Muscle layer of colon (tissue), 2 donors: ENCODE measurements at regions not wholly inside any gene's neighbourhood (a gene's known extent, or its start where the extent isn't known, plus 50 kb on each side); places are given as distances from the start of the nearest gene placed in this dataset.

Experiments used
- H3K27ac ChIP-seq: one replicate; pipeline ENCODE4 v1.7.0; 2013; ENCODE audit warnings: low read depth, mild to moderate bottlenecking, low read length, moderate library complexity
- H3K27me3 ChIP-seq, 2 donors: one replicate each; pipeline ENCODE4 v1.7.0; 2013; ENCODE audit warnings: low read length in 2 of 2, mild to moderate bottlenecking in 2 of 2; ENCODE audit not compliant: insufficient read depth in 2 of 2, control insufficient read depth in 1 of 2
- H3K36me3 ChIP-seq: one replicate; pipeline ENCODE4 v1.7.0; 2013; ENCODE audit warnings: mild to moderate bottlenecking, low read length; ENCODE audit not compliant: insufficient read depth
- H3K4me1 ChIP-seq: one replicate; pipeline ENCODE4 v1.7.0; 2013; ENCODE audit warnings: mild to moderate bottlenecking, low read length; ENCODE audit not compliant: insufficient read depth
- H3K4me3 ChIP-seq, 2 donors: one replicate each; pipeline ENCODE4 v1.7.0; 2013; ENCODE audit warnings: low read length in 2 of 2, low read depth in 1 of 2, mild to moderate bottlenecking in 1 of 2, moderate library complexity in 1 of 2
- H3K9ac ChIP-seq: one replicate; pipeline ENCODE4 v1.7.0; 2013; ENCODE audit warnings: low read length
- H3K9me3 ChIP-seq: one replicate; pipeline ENCODE4 v1.7.0; 2013; ENCODE audit warnings: mild to moderate bottlenecking, low read length
- donor health status: abdominal sarcoma.
- donor health status: Adenocarcinoma of cecum.

GRCh38 chr2:226122041-226122440 is 677.6 kb downstream of the IRS1 start:
- H3K9me3 ChIP-seq: no peaks in the 10 kb centered on the region
- peaks cover 9% of the 10 kb centered on the region for H3K4me1 ChIP-seq
- H3K36me3 ChIP-seq: no peaks in the 10 kb centered on the region
- H3K27ac ChIP-seq: no peak overlapping the region
- H3K27me3 ChIP-seq: no peaks in the 10 kb centered on the region
- H3K4me3 ChIP-seq: no peak overlapping the region
- H3K9ac ChIP-seq: no peak overlapping the region

GRCh38 chr2:226121046-226121738 is 678.4 kb downstream of the IRS1 start:
- Histone ChIP-seq H3K9me3 (no peaks in the 10 kb centered on the region), H3K27me3 (no peaks in the 10 kb centered on the region), H3K4me3 (no peak overlapping the region), H3K4me1 (peaks cover 9% of the 10 kb centered on the region), H3K27ac (no peak overlapping the region), H3K9ac (no peak overlapping the region), H3K36me3 (no peaks in the 10 kb centered on the region)

GRCh38 chr2:226118471-226119429 is 680.9 kb downstream of the IRS1 start:
- Histone ChIP-seq H3K36me3 (no peaks in the 10 kb centered on the region), H3K9me3 (no peaks in the 10 kb centered on the region), H3K4me3 (no peak overlapping the region), H3K27me3 (no peaks in the 10 kb centered on the region), H3K27ac (no peak overlapping the region), H3K4me1 (peaks cover 6% of the 10 kb centered on the region), H3K9ac (no peak overlapping the region)

- no peaks in the 10 kb centered on the region for H3K36me3 ChIP-seq
- H3K27me3 ChIP-seq: no peaks in the 10 kb centered on the region
- no peaks in the 10 kb centered on the region for H3K4me1 ChIP-seq
- no peak overlapping the region for H3K9ac ChIP-seq
- H3K27ac ChIP-seq: no peak overlapping the region
- no peaks in the 10 kb centered on the region for H3K9me3 ChIP-seq
- H3K4me3 ChIP-seq: no peak overlapping the region
Observed at GRCh38 chr2:226117510-226118065, 682.0 kb downstream of the IRS1 start.

GRCh38 chr2:226116346-226116745 is 683.3 kb downstream of the IRS1 start:
- Histone ChIP-seq H3K9me3 (no peaks in the 10 kb centered on the region), H3K4me1 (no peaks in the 10 kb centered on the region), H3K27me3 (no peaks in the 10 kb centered on the region), H3K36me3 (no peaks in the 10 kb centered on the region), H3K9ac (no peak overlapping the region), H3K4me3 (no peak overlapping the region), H3K27ac (no peak overlapping the region)

- H3K9me3 ChIP-seq: no peaks in the 10 kb centered on the region
- no peak overlapping the region for H3K27ac ChIP-seq
Observed at GRCh38 chr2:226115832-226116200, 683.8 kb downstream of the IRS1 start.

GRCh38 chr2:226115102-226115831 is 684.4 kb downstream of the IRS1 start:
- Histone ChIP-seq H3K36me3 (no peaks in the 10 kb centered on the region), H3K4me3 (no peak overlapping the region), H3K9ac (no peak overlapping the region), H3K9me3 (no peaks in the 10 kb centered on the region), H3K27ac (no peak overlapping the region), H3K27me3 (no peaks in the 10 kb centered on the region), H3K4me1 (no peaks in the 10 kb centered on the region)

More at GRCh38 chr2:226115832-226116200, 683.8 kb downstream of the IRS1 start:
- H3K36me3 ChIP-seq: no peaks in the 10 kb centered on the region
- no peak overlapping the region for H3K9ac ChIP-seq
- H3K4me1 ChIP-seq: no peaks in the 10 kb centered on the region
- H3K4me3 ChIP-seq: no peak overlapping the region
- no peaks in the 10 kb centered on the region for H3K27me3 ChIP-seq

- Histone ChIP-seq H3K9ac (no peak overlapping the region), H3K4me1 (no peaks in the 10 kb centered on the region), H3K9me3 (no peaks in the 10 kb centered on the region), H3K4me3 (no peak overlapping the region), H3K36me3 (no peaks in the 10 kb centered on the region), H3K27me3 (no peaks in the 10 kb centered on the region), H3K27ac (no peak overlapping the region)
Observed at GRCh38 chr2:226114436-226114835, 685.2 kb downstream of the IRS1 start.

- H3K27ac ChIP-seq: no peak overlapping the region
- no peaks in the 10 kb centered on the region for H3K36me3 ChIP-seq
- no peaks in the 10 kb centered on the region for H3K4me1 ChIP-seq
- H3K4me3 ChIP-seq: no peak overlapping the region
- no peaks in the 10 kb centered on the region for H3K9me3 ChIP-seq
- H3K9ac ChIP-seq: no peak overlapping the region
- H3K27me3 ChIP-seq: no peaks in the 10 kb centered on the region
Observed at GRCh38 chr2:226098861-226099745, 699.6 kb downstream of the NYAP2 start.

GRCh38 chr2:226095058-226095457 is 695.5 kb downstream of the NYAP2 start:
- Histone ChIP-seq H3K9ac (no peak overlapping the region), H3K4me3 (no peak overlapping the region), H3K27me3 (no peaks in the 10 kb centered on the region), H3K36me3 (no peaks in the 10 kb centered on the region), H3K9me3 (no peaks in the 10 kb centered on the region), H3K27ac (no peak overlapping the region), H3K4me1 (no peaks in the 10 kb centered on the region)
